Panc1 (cell line): ENCODE measurements at regions not wholly inside any gene's neighbourhood (a gene's known extent, or its start where the extent isn't known, plus 50 kb on each side); places are given as distances from the start of the nearest gene placed in this dataset.

Source experiments
- ATAC-seq: fragments of 200-7000 bp; cut with Tn5 transposase; 2 replicates; pipeline ENCODE4 v1.9.1; 2020; ENCODE audit warnings: mild to moderate bottlenecking, moderate library complexity
- BruUV-seq: library from RNA; stranded (reverse); fragments of 400-500 nt; replicated peaks from 2 replicates; lab custom pipeline; 2021; lab: Mats Ljungman, UMichigan
- CTCF ChIA-PET: fragments of 300-600 bp; sonication (Branson Sonifier 250); formaldehyde crosslinking; loops from one replicate; lab custom pipeline; 2022; ENCODE audit warnings: antibody characterized with exemption; lab: Charles Lee
- POLR2A ChIA-PET: fragments of 300-600 bp; sonication (Branson Sonifier 250); formaldehyde crosslinking; loops from one replicate; lab custom pipeline; 2022; ENCODE audit warnings: antibody characterized with exemption; lab: Charles Lee
- DNase-seq: peaks from one replicate; pipeline ENCODE4 v3.0.0-alpha.2; 2010; ENCODE audit warnings: low read depth, low spot score
- H3K27ac ChIP-seq: 2 replicates; pipeline ENCODE4 v1.5.1; 2011; ENCODE audit warnings: mild to moderate bottlenecking, low read length, inconsistent platforms
- H3K27me3 ChIP-seq: fragments of 200-500 bp; sonication (Bioruptor generic); 2 replicates; pipeline ENCODE4 v1.6.0; 2014; ENCODE audit warnings: low read length, inconsistent platforms; ENCODE audit not compliant: control insufficient read depth, insufficient read depth
- H3K36me3 ChIP-seq: fragments of 200-500 bp; sonication (Bioruptor generic); 2 replicates; pipeline ENCODE4 v1.5.1; 2014; ENCODE audit warnings: inconsistent platforms, mild to moderate bottlenecking, low read length, moderate library complexity; ENCODE audit not compliant: control insufficient read depth, insufficient read depth
- H3K4me1 ChIP-seq: 2 replicates; pipeline ENCODE4 v1.5.1; 2011; ENCODE audit warnings: inconsistent platforms, mild to moderate bottlenecking, low read length, moderate library complexity; ENCODE audit not compliant: control insufficient read depth, insufficient read depth
- H3K4me3 ChIP-seq, 2 experiments: 2 replicates each; pipeline ENCODE4 v1.5.1; 2011 to 2012; ENCODE audit warnings: low read depth in 2 of 2, low read length in 2 of 2, mild to moderate bottlenecking in 2 of 2, inconsistent platforms in 1 of 2, moderate library complexity in 1 of 2
- H3K9me3 ChIP-seq: fragments of 200-500 bp; sonication (Bioruptor generic); 2 replicates; pipeline ENCODE4 v1.5.1; 2014; ENCODE audit warnings: low read depth, mild to moderate bottlenecking, inconsistent platforms, low read length, moderate library complexity; ENCODE audit not compliant: control insufficient read depth, insufficient read depth
- POLR2AphosphoS5 ChIP-seq: IDR thresholded peaks from 2 replicates; pipeline ENCODE4 v1.6.1; 2012; ENCODE audit warnings: mild to moderate bottlenecking, low read depth, low read length, moderate library complexity
- SIN3A ChIP-seq: IDR thresholded peaks from 2 replicates; pipeline ENCODE4 v1.6.1; 2012; ENCODE audit warnings: low read depth, mild to moderate bottlenecking, low read length, moderate library complexity, borderline replicate concordance; ENCODE audit not compliant: insufficient read depth
- TCF7L2 ChIP-seq: IDR thresholded peaks from 2 replicates; pipeline ENCODE4 v1.6.1; 2011; ENCODE audit warnings: mild to moderate bottlenecking, low read depth, low read length, inconsistent platforms
- in situ Hi-C: cut with HindIII; loops from 2 replicates; pipeline ENCODE4 v1.10.0; 2016; ENCODE audit warnings: low sequenced_read_pairs, low pct_unique_long_range_greater_than_20kb
- intact Hi-C: fragments of 100-400 bp; cut with micrococcal nuclease; formaldehyde crosslinking; loops from one replicate; pipeline ENCODE4 v1.10.0; 2022; ENCODE audit not compliant: unreplicated experiment
- TF ChIP-seq, protein P1 (sequence below), 2 experiments: IDR thresholded peaks; 2 replicates each; pipeline ENCODE4 v1.6.1; 2011 to 2012; ENCODE audit warnings: low read depth in 2 of 2, control low read depth in 1 of 2, low read length in 1 of 2, mild to moderate bottlenecking in 1 of 2, moderate library complexity in 1 of 2; ENCODE audit not compliant: insufficient read depth in 1 of 2
- TF ChIP-seq, protein P2 (sequence below): fragments of 450-650 bp; IDR thresholded peaks from 2 replicates; pipeline ENCODE4 v1.5.1; 2017; ENCODE audit warnings: mild to moderate bottlenecking

DNA sequence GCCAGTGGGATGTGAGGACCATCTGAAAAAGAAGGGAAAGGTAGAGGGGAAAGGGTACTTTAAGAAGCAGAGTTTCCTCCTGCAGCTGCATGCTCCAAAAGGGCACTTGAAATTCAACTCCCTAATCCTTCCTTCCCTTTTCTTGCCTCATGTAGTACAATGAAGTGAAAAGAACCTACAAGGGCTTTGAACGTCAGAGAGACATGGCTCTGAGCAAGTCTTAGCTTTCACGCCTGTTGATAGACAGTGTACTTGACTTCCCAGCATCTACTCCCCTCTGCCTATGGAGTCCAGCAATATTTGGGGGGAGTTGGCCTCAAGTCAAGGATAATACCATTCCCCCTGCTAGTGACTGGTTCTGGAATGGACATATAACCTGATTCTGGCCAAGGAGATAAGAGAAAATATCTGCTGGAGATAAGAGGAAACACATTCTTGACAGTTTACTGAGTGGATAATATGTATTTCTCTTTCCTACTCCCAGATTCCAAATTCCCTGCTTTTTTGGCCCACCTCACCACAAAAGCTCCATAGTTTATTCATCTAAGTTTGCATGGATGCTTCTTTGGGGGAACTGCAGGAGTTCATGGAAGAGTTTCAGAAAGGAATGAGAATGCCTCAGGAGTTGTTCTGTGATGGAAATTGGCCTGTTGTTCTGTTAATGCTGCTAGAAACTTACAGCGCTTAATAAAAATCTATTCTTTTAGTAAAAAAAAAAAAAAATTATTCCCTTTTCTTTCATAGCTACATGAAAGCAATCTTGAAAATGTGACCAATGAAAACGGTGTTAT lies 193.0 kb upstream of the TPM1 start:
- H3K27me3 ChIP-seq, result no peaks in the 10 kb centered on the region
- no peak overlapping the region for H3K4me3 ChIP-seq
- ATAC-seq (no peak), DNase-seq (no peak)
- intact Hi-C loops, result loop anchor here (5.0 kb wide), 1 partner anchor 203 kb away; no protein-coding TSS in a partner anchor
- ChIA-PET POLR2A (no interaction called here), CTCF (no interaction called here)
- in situ Hi-C loops, result no loop called here
- H3K27ac ChIP-seq, result peak overlapping the region; percentile 67
- H3K36me3 ChIP-seq, result no peaks in the 10 kb centered on the region
- no TSS peak for BruUV-seq
- no peaks in the 10 kb centered on the region for H3K9me3 ChIP-seq
- TF ChIP-seq POLR2AphosphoS5 (no peak), TCF7L2 (no peak), SIN3A (no peak)
- TF ChIP-seq, protein P1, sequence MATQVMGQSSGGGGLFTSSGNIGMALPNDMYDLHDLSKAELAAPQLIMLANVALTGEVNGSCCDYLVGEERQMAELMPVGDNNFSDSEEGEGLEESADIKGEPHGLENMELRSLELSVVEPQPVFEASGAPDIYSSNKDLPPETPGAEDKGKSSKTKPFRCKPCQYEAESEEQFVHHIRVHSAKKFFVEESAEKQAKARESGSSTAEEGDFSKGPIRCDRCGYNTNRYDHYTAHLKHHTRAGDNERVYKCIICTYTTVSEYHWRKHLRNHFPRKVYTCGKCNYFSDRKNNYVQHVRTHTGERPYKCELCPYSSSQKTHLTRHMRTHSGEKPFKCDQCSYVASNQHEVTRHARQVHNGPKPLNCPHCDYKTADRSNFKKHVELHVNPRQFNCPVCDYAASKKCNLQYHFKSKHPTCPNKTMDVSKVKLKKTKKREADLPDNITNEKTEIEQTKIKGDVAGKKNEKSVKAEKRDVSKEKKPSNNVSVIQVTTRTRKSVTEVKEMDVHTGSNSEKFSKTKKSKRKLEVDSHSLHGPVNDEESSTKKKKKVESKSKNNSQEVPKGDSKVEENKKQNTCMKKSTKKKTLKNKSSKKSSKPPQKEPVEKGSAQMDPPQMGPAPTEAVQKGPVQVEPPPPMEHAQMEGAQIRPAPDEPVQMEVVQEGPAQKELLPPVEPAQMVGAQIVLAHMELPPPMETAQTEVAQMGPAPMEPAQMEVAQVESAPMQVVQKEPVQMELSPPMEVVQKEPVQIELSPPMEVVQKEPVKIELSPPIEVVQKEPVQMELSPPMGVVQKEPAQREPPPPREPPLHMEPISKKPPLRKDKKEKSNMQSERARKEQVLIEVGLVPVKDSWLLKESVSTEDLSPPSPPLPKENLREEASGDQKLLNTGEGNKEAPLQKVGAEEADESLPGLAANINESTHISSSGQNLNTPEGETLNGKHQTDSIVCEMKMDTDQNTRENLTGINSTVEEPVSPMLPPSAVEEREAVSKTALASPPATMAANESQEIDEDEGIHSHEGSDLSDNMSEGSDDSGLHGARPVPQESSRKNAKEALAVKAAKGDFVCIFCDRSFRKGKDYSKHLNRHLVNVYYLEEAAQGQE (IDR thresholded peaks at IDR 0.05; ENCODE audit: insufficient read depth in 1 of 2, low read depth in 2 of 2, low read length in 1 of 2), result no peak
- TF ChIP-seq, protein P2, sequence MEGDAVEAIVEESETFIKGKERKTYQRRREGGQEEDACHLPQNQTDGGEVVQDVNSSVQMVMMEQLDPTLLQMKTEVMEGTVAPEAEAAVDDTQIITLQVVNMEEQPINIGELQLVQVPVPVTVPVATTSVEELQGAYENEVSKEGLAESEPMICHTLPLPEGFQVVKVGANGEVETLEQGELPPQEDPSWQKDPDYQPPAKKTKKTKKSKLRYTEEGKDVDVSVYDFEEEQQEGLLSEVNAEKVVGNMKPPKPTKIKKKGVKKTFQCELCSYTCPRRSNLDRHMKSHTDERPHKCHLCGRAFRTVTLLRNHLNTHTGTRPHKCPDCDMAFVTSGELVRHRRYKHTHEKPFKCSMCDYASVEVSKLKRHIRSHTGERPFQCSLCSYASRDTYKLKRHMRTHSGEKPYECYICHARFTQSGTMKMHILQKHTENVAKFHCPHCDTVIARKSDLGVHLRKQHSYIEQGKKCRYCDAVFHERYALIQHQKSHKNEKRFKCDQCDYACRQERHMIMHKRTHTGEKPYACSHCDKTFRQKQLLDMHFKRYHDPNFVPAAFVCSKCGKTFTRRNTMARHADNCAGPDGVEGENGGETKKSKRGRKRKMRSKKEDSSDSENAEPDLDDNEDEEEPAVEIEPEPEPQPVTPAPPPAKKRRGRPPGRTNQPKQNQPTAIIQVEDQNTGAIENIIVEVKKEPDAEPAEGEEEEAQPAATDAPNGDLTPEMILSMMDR, result no peak
- peaks cover 38% of the 10 kb centered on the region for H3K4me1 ChIP-seq

DNA sequence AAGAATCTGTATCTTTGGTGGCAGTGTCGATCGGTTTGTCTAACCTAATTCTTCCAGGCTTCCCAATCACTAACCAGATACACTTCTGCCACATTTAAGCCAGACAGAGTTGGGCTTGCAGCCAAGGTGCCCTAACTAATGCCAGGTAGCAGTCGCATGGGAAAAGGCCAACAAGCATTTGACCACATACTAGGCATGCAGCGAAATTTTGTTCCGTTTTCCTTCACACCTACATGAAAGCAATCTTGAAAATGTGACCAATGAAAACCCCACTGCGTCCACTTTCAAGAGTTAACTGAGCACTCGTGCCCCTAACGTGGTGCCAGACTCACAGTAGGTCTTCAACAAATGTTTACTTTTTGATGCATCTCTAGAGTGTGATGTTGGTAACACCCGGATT lies 192.2 kb upstream of the TPM1 start:
- Histone ChIP-seq H3K27ac (peak overlapping the region; percentile 67), H3K4me3 (no peak overlapping the region), H3K9me3 (no peaks in the 10 kb centered on the region), H3K27me3 (no peaks in the 10 kb centered on the region), H3K4me1 (peaks cover 31% of the 10 kb centered on the region), H3K36me3 (no peaks in the 10 kb centered on the region)
- no TSS peak for BruUV-seq
- ChIA-PET POLR2A (no interaction called here), CTCF (no interaction called here)
- DNase-seq, result no peak
- ATAC-seq, result no peak
- in situ Hi-C loops, result no loop called here
- no peak for TF ChIP-seq POLR2AphosphoS5
- TF ChIP-seq, protein P1 (IDR thresholded peaks at IDR 0.05; ENCODE audit: insufficient read depth in 1 of 2, low read depth in 2 of 2, low read length in 1 of 2), result no peak
- TF ChIP-seq, protein P2, result no peak
- intact Hi-C loops, result no loop called here
